Posterior vena cava (tissue), 2 donors: ENCODE measurements at regions not wholly inside any gene's neighbourhood (a gene's known extent, or its start where the extent isn't known, plus 50 kb on each side); places are given as distances from the start of the nearest gene placed in this dataset.
"Not testable (repeated sequence)": the region's sequence is repeated elsewhere in the genome, so short reads cannot be mapped to it uniquely, and the experiment has no call there.

Source experiments
- DNase-seq: peaks from one replicate; pipeline ENCODE4 v3.0.0-alpha.2; 2020; ENCODE audit warnings: low spot score
- intact Hi-C, 2 donors: fragments of 100-400 bp; cut with DNase I; formaldehyde crosslinking; loops; one replicate each; pipeline versions ENCODE4 v1.14.1 to v1.14.2; 2022 to 2023
- donor health status: DM: yes; HTN: yes; CAD: no.
- donor health status: DM: yes; HTN: yes; CAD: no.

DNA sequence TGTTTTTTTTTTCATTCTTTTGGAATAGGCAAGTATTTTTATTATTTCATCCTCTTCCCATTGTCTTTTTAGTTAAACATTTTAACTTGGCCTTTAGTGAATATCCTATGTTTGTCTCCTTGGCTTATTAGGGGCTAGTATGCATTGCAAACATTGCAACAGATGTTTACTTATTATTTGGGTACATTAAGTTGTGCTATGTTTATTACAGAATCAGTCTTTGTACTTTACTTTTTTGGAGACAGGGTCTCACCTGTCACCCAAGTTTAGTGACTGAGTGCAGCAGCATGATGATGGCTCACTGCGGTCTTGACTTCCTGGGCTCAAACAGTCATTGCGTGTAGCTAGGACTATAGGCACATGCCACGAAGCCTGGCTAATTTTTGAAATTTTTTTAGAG is 51.1 kb upstream of the NUDT6 start:
- intact Hi-C loops: no loop called here
- DNase-seq: no peak

- intact Hi-C loops: no loop called here
- no peak for DNase-seq
Measured at GRCh38 chr4:122976111-122976510, 53.7 kb upstream of the NUDT6 start.

DNA sequence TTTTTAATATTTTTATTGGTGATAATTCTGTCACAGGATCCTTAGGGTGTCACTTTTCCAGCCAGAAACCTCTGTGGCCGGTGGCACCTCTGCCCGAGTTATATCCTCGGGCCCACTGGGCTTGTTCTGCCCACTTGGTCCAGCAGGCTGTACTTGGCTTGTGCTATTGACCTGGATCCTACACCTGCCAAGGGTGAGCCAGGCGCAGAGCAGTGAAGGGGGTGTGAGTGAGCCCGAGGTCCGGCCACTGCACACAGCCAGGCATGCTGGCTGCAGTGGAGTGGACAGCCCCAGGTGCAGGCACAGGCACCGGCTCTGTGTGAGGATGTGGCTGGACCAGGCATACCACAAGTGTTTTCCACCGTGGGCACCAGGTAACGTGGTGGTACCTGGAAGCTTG is 54.7 kb upstream of the NUDT6 start:
- no peak for DNase-seq
- intact Hi-C loops: no loop called here

DNA sequence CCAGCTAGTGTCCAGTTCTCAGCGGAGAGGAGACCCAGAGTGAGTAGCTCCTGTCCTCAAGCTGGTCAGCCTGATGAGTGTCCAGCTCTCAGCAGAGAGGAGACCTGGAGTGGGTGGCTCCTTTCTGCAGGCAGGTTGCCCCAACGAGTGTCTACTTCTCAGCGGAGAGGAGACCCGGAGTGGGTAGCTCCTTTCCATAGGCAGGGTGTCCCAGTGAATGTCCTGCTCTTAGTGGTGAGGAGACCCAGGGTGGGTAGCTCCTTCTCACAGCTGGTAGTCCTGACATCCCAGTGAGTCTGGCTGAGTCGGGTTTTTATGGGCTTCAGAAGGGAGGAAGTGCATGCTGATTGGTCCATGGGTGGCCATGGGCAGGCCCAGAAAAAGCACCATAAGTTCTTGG is 55.7 kb upstream of the NUDT6 start:
- no peak for DNase-seq
- intact Hi-C loops: no loop called here

- intact Hi-C loops: no loop called here
- no peak for DNase-seq
Measured at GRCh38 chr4:122978789-122979188, 56.4 kb upstream of the NUDT6 start.

GRCh38 chr4:122980860-122981259 is 58.5 kb upstream of the NUDT6 start:
- no peak for DNase-seq
- intact Hi-C loops: no loop called here

GRCh38 chr4:122988696-122989095 is 66.3 kb upstream of the NUDT6 start:
- intact Hi-C loops: no loop called here

GRCh38 chr4:122990891-122991290 is 68.5 kb upstream of the NUDT6 start:
- no peak for DNase-seq
- intact Hi-C loops: no loop called here

More at GRCh38 chr4:122988696-122989095, 66.3 kb upstream of the NUDT6 start:
- DNase-seq: no peak

DNA sequence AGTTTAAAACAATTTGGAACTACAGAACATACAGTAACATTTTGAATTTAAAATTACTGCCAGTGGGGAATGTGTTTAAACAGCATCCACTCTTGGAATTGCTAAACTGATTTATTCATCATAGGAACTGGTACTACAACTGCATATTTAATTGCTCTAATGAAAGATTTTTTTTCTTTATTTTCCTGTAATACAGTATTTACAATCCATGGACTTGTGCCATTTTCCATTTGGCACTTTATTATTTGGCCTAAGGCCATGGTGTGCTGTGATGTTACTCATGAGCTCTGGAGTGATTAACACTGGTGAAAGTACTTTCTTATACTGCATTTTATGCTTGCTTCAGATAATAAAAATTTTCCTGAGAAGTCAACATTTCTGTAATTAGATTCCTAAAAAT is 69.7 kb upstream of the NUDT6 start:
- intact Hi-C loops: no loop called here
- no peak for DNase-seq

GRCh38 chr4:122992641-122993040 is 70.2 kb upstream of the NUDT6 start:
- DNase-seq: no peak
- intact Hi-C loops: no loop called here

DNA sequence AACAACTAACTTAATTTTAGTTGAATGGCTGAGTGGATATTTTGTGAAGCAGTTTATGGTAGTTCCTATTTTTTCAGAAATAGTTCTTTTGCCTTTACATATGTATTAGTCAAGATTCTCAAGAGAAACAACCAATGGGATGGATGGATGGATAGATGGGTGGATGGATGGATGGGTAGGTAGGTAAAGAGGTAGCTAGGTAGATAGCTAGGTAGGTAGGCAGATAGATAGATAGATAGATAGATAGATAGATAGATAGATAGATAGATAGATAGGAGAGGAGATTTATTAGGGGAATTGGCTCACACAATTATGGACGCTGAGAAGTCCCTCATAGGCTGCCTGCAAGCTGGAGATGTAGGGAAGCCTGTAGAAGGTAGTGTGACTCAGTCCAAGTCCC is 74.0 kb upstream of the NUDT6 start:
- intact Hi-C loops: no loop called here
- no peak for DNase-seq

- DNase-seq: no peak
- intact Hi-C loops: no loop called here
Measured at GRCh38 chr4:122997463-122998101, 75.2 kb upstream of the NUDT6 start.

DNA sequence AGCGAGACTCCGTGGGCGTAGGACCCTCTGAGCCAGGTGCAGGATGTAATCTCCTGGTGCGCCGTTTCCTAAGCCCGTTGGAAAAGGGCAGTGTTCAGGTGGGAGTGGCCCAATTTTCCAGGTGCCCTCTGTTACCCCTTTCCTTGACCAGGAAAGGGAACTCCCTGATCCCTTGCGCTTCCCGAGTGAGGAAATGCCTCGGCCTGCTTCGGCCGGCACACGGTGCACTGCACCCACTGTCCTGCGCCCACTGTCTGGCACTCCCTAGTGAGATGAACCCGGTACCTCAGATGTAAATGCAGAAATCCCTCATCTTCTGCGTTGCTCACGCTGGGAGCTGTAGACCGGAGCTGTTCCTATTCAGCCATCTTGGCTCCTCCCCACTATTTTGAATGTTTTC is 81.7 kb upstream of the NUDT6 start:
- DNase-seq, intact Hi-C loops: not testable (repeated sequence)

DNA sequence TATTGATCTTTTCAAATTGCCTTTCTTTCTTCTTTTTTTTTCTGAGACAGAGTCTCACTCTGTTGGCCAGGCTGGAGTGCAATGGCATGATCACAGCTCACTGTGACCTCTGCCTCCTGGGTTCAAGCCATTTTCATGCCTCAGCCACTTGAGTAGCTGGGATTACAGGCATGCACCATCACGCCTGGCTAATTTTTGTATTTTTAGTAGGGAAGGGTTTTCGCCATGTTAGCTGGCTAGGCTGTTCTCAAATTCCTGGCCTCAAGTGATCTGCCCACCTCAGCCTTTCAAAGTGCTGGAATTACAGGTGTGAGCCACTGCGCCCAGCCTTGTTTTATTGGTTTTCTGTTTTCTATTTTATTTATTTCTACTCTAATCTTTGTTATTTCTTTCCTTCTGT is 82.7 kb upstream of the NUDT6 start:
- intact Hi-C loops: not testable (repeated sequence)

GRCh38 chr4:123007679-123008078 is 85.3 kb upstream of the NUDT6 start:
- intact Hi-C loops: no loop called here
- DNase-seq: no peak

More for the DNA sequence above, 82.7 kb upstream of the NUDT6 start:
- not testable (repeated sequence) for DNase-seq

GRCh38 chr4:123012416-123012815 is 90.0 kb upstream of the NUDT6 start:
- DNase-seq, intact Hi-C loops: not testable (repeated sequence)

- no peak for DNase-seq
- intact Hi-C loops: no loop called here
Measured at GRCh38 chr4:123014038-123014437, 91.6 kb upstream of the NUDT6 start.

- DNase-seq: no peak
- intact Hi-C loops: no loop called here
Measured at GRCh38 chr4:123017078-123017477, 94.7 kb upstream of the NUDT6 start.

DNA sequence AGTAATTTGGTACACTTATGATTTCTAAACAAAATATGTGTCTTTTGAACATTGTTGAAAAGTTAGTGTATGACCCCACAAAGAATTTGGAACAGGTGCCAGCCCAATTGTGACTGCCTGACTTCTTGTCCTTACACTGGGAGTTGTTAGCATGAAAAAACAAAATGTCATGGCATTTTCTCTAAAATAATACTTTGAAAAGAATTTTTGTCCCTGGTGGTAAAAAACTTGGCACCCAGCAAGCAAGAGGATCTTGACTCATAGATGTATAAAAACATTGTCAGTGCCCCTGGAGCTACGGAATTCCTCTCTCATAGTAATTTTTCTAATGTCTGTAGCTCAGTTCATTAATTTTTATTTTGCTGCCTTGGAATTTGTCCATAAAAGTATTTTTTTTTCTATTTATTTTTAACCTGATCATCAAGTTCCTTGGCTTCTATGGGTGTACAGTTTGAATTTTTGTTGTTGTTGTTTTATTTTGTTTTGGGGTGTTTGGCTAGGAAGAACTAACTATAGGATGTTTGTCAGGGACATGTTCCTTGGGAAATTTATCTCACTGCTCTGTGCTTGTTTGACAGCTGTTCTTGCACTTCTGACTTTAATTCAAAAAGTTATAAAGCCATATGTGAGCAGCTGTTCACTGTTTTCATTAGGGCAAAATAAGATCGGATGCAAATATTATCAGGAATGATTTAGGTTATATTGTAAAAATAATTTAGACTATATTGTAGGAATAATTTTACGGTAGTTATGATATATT is 95.4 kb upstream of the NUDT6 start:
- intact Hi-C loops: no loop called here
- no peak for DNase-seq

- intact Hi-C loops: no loop called here
- no peak for DNase-seq
Measured at GRCh38 chr4:123018396-123018775, 96.0 kb upstream of the NUDT6 start.

GRCh38 chr4:123020285-123020684 is 97.9 kb upstream of the NUDT6 start:
- intact Hi-C loops: no loop called here

More at GRCh38 chr4:123020285-123020684, 97.9 kb upstream of the NUDT6 start:
- no peak for DNase-seq
